GM21723 (cell line): ENCODE measurements at regions not wholly inside any gene's neighbourhood (a gene's known extent, or its start where the extent isn't known, plus 50 kb on each side); places are given as distances from the start of the nearest gene placed in this dataset.

Experiments
- ATAC-seq: cut with Tn5 transposase; IDR thresholded peaks from one replicate; pipeline ENCODE4 v1.9.1; 2021; ENCODE audit warnings: mild to moderate bottlenecking, moderate library complexity; ENCODE audit not compliant: unreplicated experiment

DNA sequence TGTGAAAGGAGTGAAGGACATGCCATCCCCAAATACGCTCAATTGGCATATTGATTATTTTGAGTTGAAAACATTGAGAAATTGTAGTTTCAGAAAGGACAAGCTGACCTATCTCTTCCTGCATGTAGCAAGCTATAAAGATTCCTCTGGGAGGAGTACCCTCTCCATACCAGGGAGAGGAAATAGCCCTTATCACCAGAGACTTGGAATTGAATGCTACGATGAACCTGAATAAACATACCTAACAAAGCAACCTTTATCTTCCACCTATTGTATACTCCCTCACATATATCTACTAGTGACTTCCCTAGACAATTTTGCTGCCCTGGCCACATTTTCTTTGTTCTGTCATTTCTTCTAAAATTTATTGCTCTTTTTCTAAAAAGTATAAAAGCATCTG, 150.2 kb upstream of the EEPD1 start:
- no peak for ATAC-seq

DNA sequence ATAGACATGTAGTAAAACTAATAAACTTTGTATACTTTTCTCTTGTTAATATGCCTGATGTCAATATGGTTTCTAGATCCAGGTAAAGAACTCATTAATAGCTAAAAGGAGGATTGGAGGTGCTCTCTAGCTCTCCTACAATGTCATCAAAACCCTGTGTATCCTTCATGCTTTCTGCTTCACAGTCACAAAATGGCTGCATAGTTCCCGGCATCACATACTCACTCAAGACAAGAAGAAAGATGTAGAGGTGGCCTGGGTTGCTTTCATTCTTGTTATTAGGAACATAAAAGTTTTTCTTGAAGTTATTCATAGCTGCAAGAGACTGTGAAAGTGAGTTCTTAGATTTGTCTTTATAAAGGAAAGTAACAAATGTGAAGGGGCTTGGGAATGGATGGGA, 149.7 kb upstream of the EEPD1 start:
- no peak for ATAC-seq

DNA sequence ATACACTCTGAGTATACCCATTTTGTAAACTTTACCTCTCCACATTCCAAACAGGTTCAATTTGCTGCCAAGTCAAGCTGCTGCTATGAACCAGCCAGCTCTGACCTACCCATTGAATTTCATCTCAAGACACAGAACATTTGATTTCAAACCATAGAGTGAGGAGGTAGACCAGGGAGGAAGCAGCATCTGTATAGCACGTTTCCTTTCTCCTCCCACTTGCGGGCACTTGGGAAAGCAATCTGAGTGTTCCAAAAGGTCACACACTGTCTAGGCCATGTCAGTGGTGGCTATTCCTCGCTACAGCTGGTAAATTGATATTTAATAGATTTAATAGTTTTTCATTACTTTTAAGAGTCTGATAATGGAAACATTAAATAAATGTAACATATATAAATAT, 147.8 kb upstream of the EEPD1 start:
- no peak for ATAC-seq

DNA sequence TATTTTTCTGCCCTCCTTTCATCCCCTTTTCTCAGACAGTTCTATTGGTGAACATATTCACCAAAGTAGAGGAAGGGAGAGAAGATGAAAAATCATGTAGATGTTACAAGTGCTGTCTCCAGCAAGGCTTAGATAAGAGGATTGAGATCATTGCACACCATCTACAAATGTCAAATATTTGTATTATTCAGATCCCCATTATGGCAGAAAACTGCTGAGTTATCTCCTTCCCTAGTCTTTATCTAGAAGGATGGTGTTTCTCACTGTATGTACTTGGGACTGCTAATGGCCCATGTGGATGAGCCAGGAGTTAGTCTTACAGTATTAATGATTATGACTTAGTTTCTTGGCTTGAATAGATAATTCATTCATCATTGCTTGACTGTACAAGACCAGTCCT, 147.2 kb upstream of the EEPD1 start:
- no peak for ATAC-seq

DNA sequence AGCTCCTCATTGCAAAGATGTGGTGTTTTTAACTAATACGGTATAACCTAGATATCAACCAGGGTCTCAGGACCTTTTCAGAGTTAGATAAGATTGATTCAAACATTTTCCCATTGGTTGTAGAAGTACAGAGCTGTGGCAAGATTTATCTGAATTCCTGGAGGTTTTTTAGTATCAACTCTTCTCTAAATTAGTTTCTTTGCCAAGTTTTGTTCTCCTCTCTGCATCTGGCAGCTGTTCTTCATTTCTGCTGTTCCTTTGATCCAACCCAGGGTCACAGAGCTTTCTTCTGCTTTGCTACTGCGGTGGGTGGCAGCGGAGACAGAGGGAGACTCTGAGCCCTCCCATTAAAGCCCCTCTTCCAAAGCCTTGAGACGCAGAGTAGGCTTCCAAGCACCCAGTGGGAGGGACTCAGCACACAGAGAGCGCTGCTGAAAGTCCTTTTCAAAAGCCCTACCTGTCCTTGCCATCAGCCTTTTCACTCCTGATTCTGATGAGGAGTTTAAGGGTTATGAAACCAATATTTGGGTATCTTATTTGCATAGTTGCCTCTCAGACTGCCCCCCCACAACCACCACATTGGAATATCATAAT, 146.3 kb upstream of the EEPD1 start:
- ATAC-seq: no peak

GRCh38 chr7:36010656-36011587, 142.1 kb upstream of the EEPD1 start:
- ATAC-seq: no peak

DNA sequence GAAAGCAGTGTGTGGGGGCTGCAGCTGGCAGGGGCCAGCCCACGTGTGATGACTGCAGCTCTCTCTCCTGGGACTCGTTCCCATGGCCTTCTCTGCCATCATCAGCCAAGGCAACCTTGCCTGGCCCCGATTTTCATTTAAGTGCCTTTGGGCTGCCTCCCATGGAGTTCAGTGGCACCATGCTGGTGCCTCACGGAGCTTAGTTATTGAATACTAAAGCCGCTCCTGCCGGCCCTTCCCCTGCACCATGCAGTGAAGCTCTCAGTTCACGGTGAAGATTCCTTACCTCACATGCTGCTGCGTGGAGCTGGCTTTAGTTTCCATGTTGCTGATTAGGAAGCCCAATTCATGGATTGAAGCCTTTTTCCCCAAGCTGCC, 141.5 kb upstream of the EEPD1 start:
- no peak for ATAC-seq

DNA sequence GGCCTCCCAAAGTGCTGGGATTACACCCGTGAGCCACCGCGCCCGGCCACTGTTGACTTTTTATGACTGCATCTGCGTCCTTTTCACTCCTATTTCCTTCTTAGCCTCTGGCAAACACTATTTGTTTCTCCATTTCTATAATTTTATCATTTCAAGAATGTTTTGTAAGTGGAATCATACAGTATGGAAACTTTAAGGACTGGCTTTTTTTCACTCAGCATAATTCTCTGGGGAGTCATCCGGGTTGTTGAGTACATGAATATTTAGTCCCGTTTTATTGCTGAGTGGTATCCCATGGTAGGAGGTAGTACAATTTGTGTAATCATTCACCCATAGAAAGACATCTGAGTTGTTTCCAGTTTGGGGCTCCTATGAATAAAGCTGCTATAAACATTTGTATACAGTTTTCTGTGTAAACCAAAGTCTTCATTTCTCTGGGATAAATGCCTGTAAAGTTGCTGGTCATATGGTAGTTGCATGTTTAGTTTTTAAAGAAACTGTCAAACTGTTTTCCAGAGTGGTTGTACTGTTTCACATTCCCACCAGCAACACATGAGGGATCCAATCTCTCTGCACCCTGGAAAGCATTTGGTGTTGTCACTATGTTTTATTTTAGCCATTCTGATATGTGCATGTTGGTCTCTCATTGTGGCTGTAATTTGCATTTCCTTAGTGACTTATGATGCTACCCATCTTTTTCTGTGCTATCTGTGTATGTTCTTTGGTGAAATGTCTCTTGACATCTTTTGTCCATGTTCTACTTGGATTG, 139.6 kb upstream of the EEPD1 start:
- ATAC-seq: no peak

GRCh38 chr7:36014961-36015360, 138.1 kb upstream of the EEPD1 start:
- ATAC-seq: no peak

DNA sequence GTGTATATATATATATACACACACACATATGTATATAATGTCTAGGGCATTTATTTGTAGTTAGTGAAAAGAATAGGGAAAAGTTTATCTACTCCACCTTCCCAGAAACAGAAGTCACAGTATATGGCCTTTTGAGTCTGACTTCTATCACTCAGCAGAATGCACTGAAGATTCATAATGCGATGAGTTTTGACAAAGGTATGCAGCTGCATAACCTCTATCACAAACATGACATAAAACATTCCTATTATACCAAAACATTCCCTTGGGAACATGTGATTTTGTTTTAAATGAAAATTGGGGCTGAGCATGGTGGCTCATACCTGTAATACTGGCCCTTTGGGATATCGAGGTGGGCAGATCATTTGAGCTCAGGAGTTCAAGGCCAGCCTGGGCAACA, 137.3 kb upstream of the EEPD1 start:
- no peak for ATAC-seq

DNA sequence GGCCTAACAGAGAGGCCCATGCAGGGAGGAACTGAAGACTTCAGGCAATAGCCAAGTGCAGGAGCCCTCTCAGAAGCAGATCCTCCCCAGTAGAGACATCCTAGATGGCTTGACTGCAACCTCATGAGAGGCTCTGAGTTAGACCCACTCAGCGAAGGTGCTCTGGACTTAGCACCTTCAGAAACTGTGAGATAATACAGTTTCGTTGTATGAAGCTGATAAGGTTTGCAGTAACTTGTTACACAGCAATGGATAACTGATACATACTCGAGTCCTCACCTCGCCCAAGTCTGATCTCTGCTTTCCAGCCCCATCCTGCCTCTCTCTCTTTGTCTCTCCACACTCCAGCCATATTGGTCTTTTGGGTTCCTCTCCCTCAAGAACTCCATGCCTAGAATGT, 136.4 kb upstream of the EEPD1 start:
- no peak for ATAC-seq

GRCh38 chr7:36017111-36017510, 135.9 kb upstream of the EEPD1 start:
- ATAC-seq: no peak

GRCh38 chr7:36018816-36019484, 134.1 kb upstream of the EEPD1 start:
- no peak for ATAC-seq

DNA sequence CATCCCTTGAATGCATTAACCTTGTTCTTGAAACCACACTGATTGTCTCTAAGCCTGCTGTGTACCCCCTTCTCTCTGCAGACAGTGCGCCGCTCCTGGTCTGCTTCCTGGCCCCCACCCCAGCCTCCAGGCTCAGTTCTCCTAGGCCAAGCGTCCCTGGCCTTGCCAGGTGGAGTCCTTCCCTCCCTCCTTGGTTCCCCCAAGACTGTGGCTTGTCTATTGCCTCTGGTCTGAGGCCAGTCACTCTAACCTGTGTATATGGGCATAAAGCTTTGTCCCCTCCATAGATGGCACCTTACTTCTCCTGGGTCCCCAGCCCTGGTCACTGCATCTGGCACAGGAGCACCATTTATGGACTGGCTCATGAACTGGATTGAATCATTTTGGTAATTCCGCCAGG, 133.5 kb upstream of the EEPD1 start:
- no peak for ATAC-seq

- ATAC-seq: no peak
Measured at GRCh38 chr7:36019980-36020379, 133.1 kb upstream of the EEPD1 start.

GRCh38 chr7:36021367-36021766, 131.7 kb upstream of the EEPD1 start:
- no peak for ATAC-seq

- no peak for ATAC-seq
Measured at GRCh38 chr7:36021917-36022550, 131.0 kb upstream of the EEPD1 start.

GRCh38 chr7:36023033-36023560, 130.0 kb upstream of the EEPD1 start:
- no peak for ATAC-seq

DNA sequence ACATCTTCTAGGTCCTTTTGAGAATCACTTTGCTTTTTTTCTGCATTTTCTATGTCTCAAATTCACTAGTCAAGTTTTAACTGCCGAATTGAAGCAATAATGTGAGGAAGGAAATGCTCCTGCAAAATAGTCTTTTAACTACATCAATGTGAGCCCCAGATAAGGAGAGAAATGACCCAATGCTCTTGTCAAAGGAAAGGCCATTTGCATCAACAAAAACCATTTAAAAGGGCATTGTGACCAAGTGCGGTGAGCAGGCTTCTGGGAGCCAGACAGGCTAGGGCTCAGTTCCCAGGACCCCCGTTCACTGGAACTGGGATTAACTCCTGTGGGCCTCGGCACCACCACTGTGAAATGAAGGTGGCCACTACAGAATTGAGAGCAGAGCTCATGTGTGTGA, 127.9 kb upstream of the EEPD1 start:
- ATAC-seq: no peak

- no peak for ATAC-seq
Measured at GRCh38 chr7:36029311-36029710, 123.7 kb upstream of the EEPD1 start.
